Right cardiac atrium (tissue), 5 donors: ENCODE measurements at regions not wholly inside any gene's neighbourhood (a gene's known extent, or its start where the extent isn't known, plus 50 kb on each side); places are given as distances from the start of the nearest gene placed in this dataset.
"Not testable (repeated sequence)": the region's sequence is repeated elsewhere in the genome, so short reads cannot be mapped to it uniquely, and the experiment has no call there.

ENCODE experiments used
- ATAC-seq, 2 donors: fragments of 200-7000 bp; cut with Tn5 transposase; one replicate each; pipeline versions ENCODE4 v1.8.0 to v1.9.1; 2020; ENCODE audit warnings: moderate library complexity in 2 of 2, mild to moderate bottlenecking in 1 of 2
- DNase-seq, 3 donors: peaks; one replicate each; pipeline ENCODE4 v3.0.0-alpha.2; 2020
- H3K27ac ChIP-seq: one replicate; pipeline ENCODE4 v1.5.1; 2013; ENCODE audit warnings: mild to moderate bottlenecking, low read length, control low read depth, moderate library complexity
- H3K27me3 ChIP-seq: one replicate; pipeline ENCODE4 v1.6.1; 2013; ENCODE audit not compliant: control insufficient read depth, insufficient read depth
- H3K4me1 ChIP-seq: one replicate; pipeline ENCODE4 v1.6.1; 2013; ENCODE audit warnings: low read length; ENCODE audit not compliant: control insufficient read depth, insufficient read depth
- H3K4me3 ChIP-seq: one replicate; pipeline ENCODE4 v1.5.1; 2013; ENCODE audit warnings: low read length, control low read depth
- H3K9me3 ChIP-seq: one replicate; pipeline ENCODE4 v1.6.1; 2013; ENCODE audit warnings: low read length; ENCODE audit not compliant: control insufficient read depth
- whole genome bisulfite sequencing: extraction: QIAGEN DNeasy Blood & Tissue Kit; methylation state at CpG from one replicate; pipeline ENCODE4 v1.1.7; 2013; 5-methylcytosine and 5-hydroxymethylcytosine counted together
- intact Hi-C, 4 donors: fragments of 100-400 bp; cut with DNase I; formaldehyde crosslinking; loops; one replicate each; pipeline versions ENCODE4 v1.11.0 to v1.14.0; 2022 to 2023
- donor health status: healthy with polysubstance abuse.
- donor health status: DM: no; HTN: yes; CAD: no.
- donor health status: DM: no; HTN: no; CAD: no.
- donor health status: DM: no; HTN: yes; CAD: no; lungs with severe emphysema.
- donor health status: DM: yes; HTN: yes; CAD: no.

DNA sequence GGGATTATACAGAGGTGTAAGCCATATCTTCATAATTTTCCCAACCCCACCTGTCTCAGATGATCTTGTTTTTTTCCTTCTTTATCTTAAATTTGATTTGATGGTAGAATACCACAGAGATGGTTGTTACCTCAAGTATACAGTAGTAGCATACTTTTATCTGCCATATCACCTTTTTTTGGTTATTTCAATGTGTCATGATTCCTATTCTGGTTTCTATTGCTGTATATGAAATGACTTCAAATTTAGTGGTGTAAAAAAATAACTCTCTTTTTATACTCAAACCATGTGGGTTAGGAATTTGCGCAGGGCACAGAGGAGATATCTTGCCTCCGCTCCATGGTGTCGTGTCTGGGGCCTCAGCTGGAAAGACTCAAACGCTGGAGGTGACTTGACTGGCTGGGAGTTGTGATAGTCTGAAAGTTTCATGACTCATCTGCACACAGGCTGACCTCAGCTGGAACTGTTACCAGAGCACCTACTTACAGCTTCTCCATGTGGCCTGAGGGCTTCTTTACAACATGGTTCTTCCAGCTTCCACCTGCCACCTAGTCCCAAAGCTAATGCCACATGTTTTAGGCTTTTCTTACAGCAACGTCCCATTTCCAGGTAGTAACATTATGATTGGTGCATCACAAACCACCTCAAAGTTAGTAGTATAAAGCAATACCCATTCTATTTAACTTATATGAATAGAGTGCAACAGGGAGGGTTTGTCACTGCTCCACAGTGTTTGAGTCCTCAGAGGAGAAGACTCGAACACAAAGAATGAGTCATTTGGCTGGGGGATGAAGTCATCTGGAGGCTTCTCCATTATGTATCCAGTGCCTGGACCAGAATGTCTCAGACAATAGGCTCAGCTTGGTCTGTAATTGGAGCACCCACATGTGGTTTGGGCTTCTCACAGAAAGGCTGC lies 82.3 kb upstream of the XPO1 start:
- Histone ChIP-seq H3K4me1 (no peaks in the 10 kb centered on the region), H3K27me3 (no peaks in the 10 kb centered on the region), H3K27ac (no peak overlapping the region), H3K9me3 (no peaks in the 10 kb centered on the region), H3K4me3 (no peak overlapping the region)
- DNase-seq, result no peak
- ATAC-seq, result peak in 1 of 2 donors; percentile 50
- intact Hi-C loops, result no loop called here
- WGBS, result 53% methylated on average over 6 of the region's 6 CpGs

- no peak overlapping the region for H3K4me3 ChIP-seq
- H3K4me1 ChIP-seq, result no peaks in the 10 kb centered on the region
- no peaks in the 10 kb centered on the region for H3K27me3 ChIP-seq
- ATAC-seq (no peak), DNase-seq (no peak)
- 93% methylated on average over 5 of the region's 5 CpGs for WGBS
- intact Hi-C loops, result no loop called here
- no peaks in the 10 kb centered on the region for H3K9me3 ChIP-seq
- H3K27ac ChIP-seq, result no peak overlapping the region
These were observed 81.4 kb upstream of the XPO1 start for GRCh38 chr2:61619561-61619960.

GRCh38 chr2:61617610-61618009 lies 79.5 kb upstream of the XPO1 start:
- no peak overlapping the region for H3K27ac ChIP-seq
- H3K9me3 ChIP-seq, result no peaks in the 10 kb centered on the region
- no peaks in the 10 kb centered on the region for H3K4me1 ChIP-seq
- no peaks in the 10 kb centered on the region for H3K27me3 ChIP-seq
- H3K4me3 ChIP-seq, result no peak overlapping the region
- WGBS, result 88% methylated on average over 2 of the region's 2 CpGs
- ATAC-seq, result no peak
- no peak for DNase-seq
- intact Hi-C loops, result no loop called here

GRCh38 chr2:61605245-61605644 lies 67.1 kb upstream of the XPO1 start:
- intact Hi-C loops, result no loop called here
- 90% methylated on average over 3 of the region's 3 CpGs for WGBS
- no peak for ATAC-seq

DNA sequence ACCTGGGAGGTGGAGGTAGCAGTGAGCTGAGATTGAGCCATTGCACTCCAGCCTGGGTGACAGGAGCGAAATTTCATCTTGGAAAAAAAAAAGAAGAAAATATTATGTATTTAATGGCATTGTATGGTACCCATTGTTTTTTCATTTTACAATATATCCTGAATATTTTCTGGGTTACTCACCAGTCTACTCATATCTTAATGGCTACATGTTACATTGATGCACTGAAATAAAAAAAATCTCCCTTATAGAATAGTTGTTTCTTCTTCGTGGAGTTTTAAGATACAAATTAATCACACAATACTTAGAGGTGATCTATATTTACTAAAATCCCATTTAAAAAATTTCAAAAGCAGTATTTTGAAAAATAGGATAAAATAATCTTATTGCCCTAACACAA lies 66.3 kb upstream of the XPO1 start:
- WGBS, result 91% methylated on average over 2 of the region's 2 CpGs
- no peak overlapping the region for H3K27ac ChIP-seq
- H3K4me1 ChIP-seq, result no peaks in the 10 kb centered on the region
- no peak for ATAC-seq
- H3K27me3 ChIP-seq, result no peaks in the 10 kb centered on the region
- no peak for DNase-seq
- H3K9me3 ChIP-seq, result no peaks in the 10 kb centered on the region
- no peak overlapping the region for H3K4me3 ChIP-seq
- intact Hi-C loops, result no loop called here

More at GRCh38 chr2:61605245-61605644, 67.1 kb upstream of the XPO1 start:
- Histone ChIP-seq H3K4me3 (no peak overlapping the region), H3K4me1 (no peaks in the 10 kb centered on the region), H3K27ac (no peak overlapping the region), H3K27me3 (no peaks in the 10 kb centered on the region), H3K9me3 (no peaks in the 10 kb centered on the region)
- no peak for DNase-seq

GRCh38 chr2:61598515-61599156 lies 60.5 kb upstream of the XPO1 start:
- H3K27ac ChIP-seq, ATAC-seq, H3K4me3 ChIP-seq, H3K4me1 ChIP-seq, H3K9me3 ChIP-seq, H3K27me3 ChIP-seq, DNase-seq, intact Hi-C loops: not testable (repeated sequence)
- 92% methylated on average over 7 of the region's 7 CpGs for WGBS

- Histone ChIP-seq H3K4me3 (no peak overlapping the region), H3K27me3 (no peaks in the 10 kb centered on the region), H3K9me3 (no peaks in the 10 kb centered on the region), H3K4me1 (no peaks in the 10 kb centered on the region), H3K27ac (no peak overlapping the region)
- intact Hi-C loops, result no loop called here
- no peak for DNase-seq
- no peak for ATAC-seq
- 82% methylated on average over 9 of the region's 9 CpGs for WGBS
These were observed 59.4 kb upstream of the XPO1 start for GRCh38 chr2:61597300-61598289.

DNA sequence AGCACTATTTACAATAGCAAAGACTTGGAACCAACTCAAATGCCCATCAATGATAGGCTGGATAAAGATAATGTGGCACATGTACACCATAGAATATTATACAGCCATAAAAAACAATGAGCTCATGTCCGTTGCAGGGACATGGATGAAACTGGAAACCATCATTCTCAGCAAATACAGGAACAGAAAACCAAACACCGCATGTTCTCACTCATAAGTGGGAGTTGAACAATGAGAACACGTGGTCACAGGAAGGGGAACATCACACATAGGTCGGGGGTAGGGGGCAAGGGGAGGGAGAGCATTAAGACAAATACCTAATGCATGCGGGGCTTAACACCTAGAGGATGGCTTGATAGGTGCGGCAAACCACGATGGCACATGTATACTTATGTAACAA lies 56.0 kb upstream of the XPO1 start:
- H3K27ac ChIP-seq, H3K9me3 ChIP-seq, ATAC-seq, H3K4me1 ChIP-seq, DNase-seq, H3K27me3 ChIP-seq, intact Hi-C loops, H3K4me3 ChIP-seq: not testable (repeated sequence)
- WGBS, result 86% methylated on average over 7 of the region's 7 CpGs

GRCh38 chr2:61593648-61594047 lies 55.5 kb upstream of the XPO1 start:
- intact Hi-C loops, H3K27me3 ChIP-seq, H3K9me3 ChIP-seq, ATAC-seq, H3K27ac ChIP-seq, H3K4me3 ChIP-seq, DNase-seq, H3K4me1 ChIP-seq: not testable (repeated sequence)
- 74% methylated on average over 3 of the region's 3 CpGs for WGBS

GRCh38 chr2:61590214-61590613 lies 52.1 kb upstream of the XPO1 start:
- H3K4me3 ChIP-seq, result no peak overlapping the region
- DNase-seq, result no peak
- intact Hi-C loops, result no loop called here
- H3K27ac ChIP-seq, result no peak overlapping the region
- no peaks in the 10 kb centered on the region for H3K27me3 ChIP-seq
- ATAC-seq, result no peak
- WGBS, result 98% methylated on average over 2 of the region's 2 CpGs
- H3K4me1 ChIP-seq, result no peaks in the 10 kb centered on the region
- no peaks in the 10 kb centered on the region for H3K9me3 ChIP-seq
